ENCODE measurements at regions not wholly inside any gene's neighbourhood (a gene's known extent, or its start where the extent isn't known, plus 50 kb on each side); places are given as distances from the start of the nearest gene placed in this dataset.

DNA sequence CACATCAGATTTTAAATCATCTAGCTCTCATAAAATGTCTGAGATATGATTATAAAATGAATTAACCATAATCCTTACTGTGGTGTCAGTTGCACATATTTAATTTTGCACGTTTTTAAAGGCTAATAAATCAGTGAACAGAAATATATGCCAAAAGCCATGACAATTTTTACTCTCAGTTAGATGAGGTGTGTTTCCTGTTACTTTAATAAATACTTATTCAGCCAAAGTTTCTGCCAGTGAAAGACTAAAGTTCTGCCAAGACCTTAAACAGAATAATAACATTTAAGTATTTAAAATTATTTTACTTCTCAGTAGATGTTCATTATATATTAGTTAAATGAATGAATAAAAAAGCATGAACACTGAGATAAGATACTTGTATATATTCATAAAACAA is 1150.1 kb downstream of the NAALADL2 start:
- no peaks in the 10 kb centered on the region for H3K9me3 ChIP-seq (ENCODE audit: low read length)
- no peak for DNase-seq (ENCODE audit: low spot score)
- intact Hi-C loops (cut with micrococcal nuclease; ENCODE audit: unreplicated experiment) = no loop called here
- CTCF ChIA-PET (ENCODE audit: unreplicated experiment) = no interaction called here
- H3K79me2 ChIP-seq (ENCODE audit: insufficient read depth, low read depth, low read length) = no peaks in the 10 kb centered on the region
- no peak overlapping the region for H3K4me3 ChIP-seq (ENCODE audit: low read depth, low read length, poor library complexity, severe bottlenecking)
- POLR2A ChIA-PET = no interaction called here
- no peak overlapping the region for H2AFZ ChIP-seq (ENCODE audit: low read length)
- H3K27ac ChIP-seq (ENCODE audit: low read depth, low read length, poor library complexity, severe bottlenecking) = no peak overlapping the region
- H3K36me3 ChIP-seq (ENCODE audit: insufficient read depth, low read length) = no peaks in the 10 kb centered on the region
- no peaks in the 10 kb centered on the region for H4K20me1 ChIP-seq (ENCODE audit: insufficient read depth, low read length)
- no TSS peak for BruUV-seq (replicated peaks)
- no peaks in the 10 kb centered on the region for H3K4me1 ChIP-seq (ENCODE audit: insufficient read depth, low read length, poor library complexity, severe bottlenecking)
- H3K4me2 ChIP-seq (ENCODE audit: low read length) = no peak overlapping the region
- H3K9me2 ChIP-seq (ENCODE audit: insufficient read depth, low read length) = no peaks in the 10 kb centered on the region
- no peak for TF ChIP-seq EZH2phosphoT487 (IDR thresholded peaks at IDR 0.05; ENCODE audit: borderline replicate concordance, low read depth, low read length)

DNA sequence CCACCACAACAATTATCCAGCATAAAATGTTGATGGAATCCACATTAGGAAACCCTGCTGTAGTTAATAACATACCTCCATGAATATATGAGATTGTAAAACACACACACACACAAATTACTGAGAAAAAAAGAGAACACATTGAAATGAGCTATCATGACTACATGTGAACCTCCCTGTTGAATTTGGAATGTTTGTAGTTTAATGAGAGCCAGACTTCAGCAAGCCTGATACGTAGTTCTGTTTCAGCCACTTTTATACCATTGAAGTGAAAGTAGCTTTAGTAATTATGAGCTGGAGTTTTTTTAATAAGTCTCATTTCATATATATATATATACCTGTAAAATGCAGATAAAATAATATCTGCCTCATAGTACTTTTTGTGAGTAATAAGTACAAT is 1146.4 kb downstream of the NAALADL2 start:
- Histone ChIP-seq H3K27ac (ENCODE audit: low read depth, low read length, poor library complexity, severe bottlenecking) (no peak overlapping the region), H3K9me3 (ENCODE audit: low read length) (no peaks in the 10 kb centered on the region), H3K79me2 (ENCODE audit: insufficient read depth, low read depth, low read length) (no peaks in the 10 kb centered on the region), H3K4me1 (ENCODE audit: insufficient read depth, low read length, poor library complexity, severe bottlenecking) (no peaks in the 10 kb centered on the region), H4K20me1 (ENCODE audit: insufficient read depth, low read length) (no peaks in the 10 kb centered on the region), H3K4me2 (ENCODE audit: low read length) (no peak overlapping the region), H2AFZ (ENCODE audit: low read length) (no peak overlapping the region), H3K9me2 (ENCODE audit: insufficient read depth, low read length) (no peaks in the 10 kb centered on the region), H3K36me3 (ENCODE audit: insufficient read depth, low read length) (no peaks in the 10 kb centered on the region), H3K4me3 (ENCODE audit: low read depth, low read length, poor library complexity, severe bottlenecking) (no peak overlapping the region)
- BruUV-seq (replicated peaks) = no TSS peak
- ChIA-PET POLR2A (interaction anchor here (0.6 kb wide), 2 partner anchors 9 to 44 kb away, joined by 3 read pairs; no protein-coding TSS in a partner anchor), CTCF (ENCODE audit: unreplicated experiment) (no interaction called here)
- no peak for DNase-seq (ENCODE audit: low spot score)
- intact Hi-C loops (cut with micrococcal nuclease; ENCODE audit: unreplicated experiment) = no loop called here
- TF ChIP-seq, protein P1, sequence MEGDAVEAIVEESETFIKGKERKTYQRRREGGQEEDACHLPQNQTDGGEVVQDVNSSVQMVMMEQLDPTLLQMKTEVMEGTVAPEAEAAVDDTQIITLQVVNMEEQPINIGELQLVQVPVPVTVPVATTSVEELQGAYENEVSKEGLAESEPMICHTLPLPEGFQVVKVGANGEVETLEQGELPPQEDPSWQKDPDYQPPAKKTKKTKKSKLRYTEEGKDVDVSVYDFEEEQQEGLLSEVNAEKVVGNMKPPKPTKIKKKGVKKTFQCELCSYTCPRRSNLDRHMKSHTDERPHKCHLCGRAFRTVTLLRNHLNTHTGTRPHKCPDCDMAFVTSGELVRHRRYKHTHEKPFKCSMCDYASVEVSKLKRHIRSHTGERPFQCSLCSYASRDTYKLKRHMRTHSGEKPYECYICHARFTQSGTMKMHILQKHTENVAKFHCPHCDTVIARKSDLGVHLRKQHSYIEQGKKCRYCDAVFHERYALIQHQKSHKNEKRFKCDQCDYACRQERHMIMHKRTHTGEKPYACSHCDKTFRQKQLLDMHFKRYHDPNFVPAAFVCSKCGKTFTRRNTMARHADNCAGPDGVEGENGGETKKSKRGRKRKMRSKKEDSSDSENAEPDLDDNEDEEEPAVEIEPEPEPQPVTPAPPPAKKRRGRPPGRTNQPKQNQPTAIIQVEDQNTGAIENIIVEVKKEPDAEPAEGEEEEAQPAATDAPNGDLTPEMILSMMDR (conservative IDR thresholded peaks at IDR 0.05; ENCODE audit: low read length) = no peak
- no peak for TF ChIP-seq EZH2phosphoT487 (IDR thresholded peaks at IDR 0.05; ENCODE audit: borderline replicate concordance, low read depth, low read length)

GRCh38 chr3:175989161-175989560 is 1130.0 kb downstream of the NAALADL2 start:
- no TSS peak for BruUV-seq (replicated peaks)

More at GRCh38 chr3:175989161-175989560, 1130.0 kb downstream of the NAALADL2 start:
- POLR2A ChIA-PET = no interaction called here
- intact Hi-C loops (cut with micrococcal nuclease; ENCODE audit: unreplicated experiment) = no loop called here
- Histone ChIP-seq H3K4me3 (ENCODE audit: low read depth, low read length, poor library complexity, severe bottlenecking) (no peak overlapping the region), H3K79me2 (ENCODE audit: insufficient read depth, low read depth, low read length) (no peaks in the 10 kb centered on the region), H3K4me2 (ENCODE audit: low read length) (no peak overlapping the region), H3K9me3 (ENCODE audit: low read length) (no peaks in the 10 kb centered on the region), H3K4me1 (ENCODE audit: insufficient read depth, low read length, poor library complexity, severe bottlenecking) (no peaks in the 10 kb centered on the region), H3K9me2 (ENCODE audit: insufficient read depth, low read length) (no peaks in the 10 kb centered on the region), H3K36me3 (ENCODE audit: insufficient read depth, low read length) (no peaks in the 10 kb centered on the region), H2AFZ (ENCODE audit: low read length) (no peak overlapping the region), H3K27ac (ENCODE audit: low read depth, low read length, poor library complexity, severe bottlenecking) (no peak overlapping the region), H4K20me1 (ENCODE audit: insufficient read depth, low read length) (no peaks in the 10 kb centered on the region)
- no peak for DNase-seq (ENCODE audit: low spot score)
- TF ChIP-seq, protein P1 (conservative IDR thresholded peaks at IDR 0.05; ENCODE audit: low read length) = no peak
- no peak for TF ChIP-seq EZH2phosphoT487 (IDR thresholded peaks at IDR 0.05; ENCODE audit: borderline replicate concordance, low read depth, low read length)
- CTCF ChIA-PET (ENCODE audit: unreplicated experiment) = no interaction called here
